Natural killer cell treated with Interleukin-12 subunit alpha and Interleukin-12 subunit beta and Interleukin-15 and Interleukin-18, amount 100 ng/mL, for 72 hours (primary cell): ENCODE measurements at regions not wholly inside any gene's neighbourhood (a gene's known extent, or its start where the extent isn't known, plus 50 kb on each side); places are given as distances from the start of the nearest gene placed in this dataset.

Source experiments
- ATAC-seq, 2 donors: fragments of 150-1000 bp; cut with Tn5 transposase in 1 of 2; sonication (Bioruptor Pico), chemical (Tn5 transposase) in 1 of 2; 2 replicates each; pipeline ENCODE4 v1.10.0; 2021
- DNase-seq: peaks from one replicate; pipeline ENCODE4 v3.0.0; 2022; ENCODE audit warnings: low spot score
- H3K27ac Mint-ChIP-seq, 2 donors: 1 replicate in 1 of 2; 2 replicates in 1 of 2; pipeline ENCODE4 v1.8.0; 2022; ENCODE audit warnings: mixed read lengths in 2 of 2, mild to moderate bottlenecking in 1 of 2, moderate library complexity in 1 of 2
- H3K27me3 Mint-ChIP-seq, 2 donors: 1 replicate in 1 of 2; 2 replicates in 1 of 2; pipeline ENCODE4 v1.8.0; 2022; ENCODE audit warnings: mixed read lengths in 2 of 2
- H3K36me3 Mint-ChIP-seq: one replicate; pipeline ENCODE4 v1.8.0; 2022; ENCODE audit warnings: mixed read lengths
- H3K4me1 Mint-ChIP-seq, 2 donors: 1 replicate in 1 of 2; 2 replicates in 1 of 2; pipeline ENCODE4 v1.8.0; 2022; ENCODE audit warnings: low read depth in 2 of 2, mixed read lengths in 2 of 2, mild to moderate bottlenecking in 1 of 2
- H3K4me3 Mint-ChIP-seq: one replicate; pipeline ENCODE4 v1.8.0; 2022; ENCODE audit warnings: mixed read lengths
- H3K9me3 Mint-ChIP-seq: 2 replicates; pipeline ENCODE4 v1.8.0; 2022; ENCODE audit warnings: mixed read lengths

GRCh38 chr12:102542816-102543440, 62.6 kb upstream of the IGF1 start:
- DNase-seq (no peak), ATAC-seq (no peak)
- peaks cover 17 to 57% of the 10 kb centered on the region in 2 donors for H3K27me3 Mint-ChIP-seq
- H3K36me3 Mint-ChIP-seq = no peaks in the 10 kb centered on the region
- H3K9me3 Mint-ChIP-seq = peaks cover 2% of the 10 kb centered on the region
- H3K4me3 Mint-ChIP-seq = no peak overlapping the region
- no peak overlapping the region for H3K27ac Mint-ChIP-seq
- no peaks in the 10 kb centered on the region for H3K4me1 Mint-ChIP-seq

- no peak overlapping the region for H3K4me3 Mint-ChIP-seq
- H3K4me1 Mint-ChIP-seq = no peaks in the 10 kb centered on the region
- peaks cover 14 to 49% of the 10 kb centered on the region in 2 donors for H3K27me3 Mint-ChIP-seq
- no peak for DNase-seq
- H3K27ac Mint-ChIP-seq = no peak overlapping the region
- ATAC-seq = no peak
- H3K9me3 Mint-ChIP-seq = peaks cover 2% of the 10 kb centered on the region
- no peaks in the 10 kb centered on the region for H3K36me3 Mint-ChIP-seq
These were observed 60.5 kb upstream of the IGF1 start for GRCh38 chr12:102540815-102541385.

- Mint-ChIP-seq H3K36me3 (no peaks in the 10 kb centered on the region), H3K27ac (no peak overlapping the region)
- no peak for ATAC-seq
These were observed 59.5 kb upstream of the IGF1 start for GRCh38 chr12:102539651-102540553.

GRCh38 chr12:102535306-102535705, 54.9 kb upstream of the IGF1 start:
- no peak overlapping the region for H3K4me3 Mint-ChIP-seq
- H3K9me3 Mint-ChIP-seq = peaks cover 3% of the 10 kb centered on the region
- no peak overlapping the region for H3K27ac Mint-ChIP-seq
- no peaks in the 10 kb centered on the region for H3K36me3 Mint-ChIP-seq
- H3K27me3 Mint-ChIP-seq = peaks cover 18 to 42% of the 10 kb centered on the region in 2 donors
- ATAC-seq = no peak
- no peaks in the 10 kb centered on the region for H3K4me1 Mint-ChIP-seq
- DNase-seq = no peak

More at GRCh38 chr12:102539651-102540553, 59.5 kb upstream of the IGF1 start:
- no peak for DNase-seq
- no peaks in the 10 kb centered on the region for H3K4me1 Mint-ChIP-seq
- H3K9me3 Mint-ChIP-seq = peaks cover 2% of the 10 kb centered on the region
- peaks cover 14 to 44% of the 10 kb centered on the region in 2 donors for H3K27me3 Mint-ChIP-seq
- no peak overlapping the region for H3K4me3 Mint-ChIP-seq

GRCh38 chr12:102534899-102535298, 54.5 kb upstream of the IGF1 start:
- Mint-ChIP-seq H3K9me3 (peaks cover 3% of the 10 kb centered on the region), H3K4me1 (no peaks in the 10 kb centered on the region), H3K27ac (no peak overlapping the region)

GRCh38 chr12:102533483-102534215, 53.3 kb upstream of the IGF1 start:
- no peak overlapping the region for H3K27ac Mint-ChIP-seq
- H3K9me3 Mint-ChIP-seq = peaks cover 3% of the 10 kb centered on the region
- ATAC-seq = no peak

More at GRCh38 chr12:102534899-102535298, 54.5 kb upstream of the IGF1 start:
- Mint-ChIP-seq H3K27me3 (peaks cover 17 to 40% of the 10 kb centered on the region in 2 donors), H3K36me3 (no peaks in the 10 kb centered on the region), H3K4me3 (no peak overlapping the region)
- no peak for DNase-seq
- no peak for ATAC-seq

More at GRCh38 chr12:102533483-102534215, 53.3 kb upstream of the IGF1 start:
- Mint-ChIP-seq H3K27me3 (peaks cover 8 to 28% of the 10 kb centered on the region in 2 donors), H3K36me3 (no peaks in the 10 kb centered on the region), H3K4me3 (no peak overlapping the region), H3K4me1 (no peaks in the 10 kb centered on the region)
- DNase-seq = no peak
